ENCODE measurements at regions not wholly inside any gene's neighbourhood (a gene's known extent, or its start where the extent isn't known, plus 50 kb on each side); places are given as distances from the start of the nearest gene placed in this dataset.

- TF ChIP-seq CTCF (conservative IDR thresholded peaks at IDR 0.05; ENCODE audit: low read length) (no peak), EZH2phosphoT487 (IDR thresholded peaks at IDR 0.05; ENCODE audit: borderline replicate concordance) (no peak)
These were observed 64.2 kb upstream of the MME start for GRCh38 chr3:155015776-155016436.
